Prostate gland (tissue), 2 donors: ENCODE measurements at regions not wholly inside any gene's neighbourhood (a gene's known extent, or its start where the extent isn't known, plus 50 kb on each side); places are given as distances from the start of the nearest gene placed in this dataset.

Experiments used
- POLR2A ChIP-seq: fragments of 450-650 bp; IDR thresholded peaks from one replicate; pipeline ENCODE4 v1.6.1; 2016; ENCODE audit warnings: antibody characterized with exemption, mild to moderate bottlenecking
- POLR2AphosphoS5 ChIP-seq: sonication (generic); formaldehyde crosslinking; IDR thresholded peaks from one replicate; pipeline ENCODE4 v1.6.1; 2017; ENCODE audit warnings: antibody characterized with exemption
- TF ChIP-seq, protein P1 (sequence below), 4 experiments: fragments of 200-600 bp in 2 of 4; fragments of 450-650 bp in 2 of 4; sonication (generic) in 2 of 4; IDR thresholded peaks; 1 replicate in 3 of 4; 2 replicates in 1 of 4; pipeline ENCODE4 v1.5.1; 2016 to 2019; ENCODE audit warnings: antibody characterized with exemption in 4 of 4, mild to moderate bottlenecking in 2 of 4, moderate library complexity in 2 of 4

- TF ChIP-seq, protein P1, sequence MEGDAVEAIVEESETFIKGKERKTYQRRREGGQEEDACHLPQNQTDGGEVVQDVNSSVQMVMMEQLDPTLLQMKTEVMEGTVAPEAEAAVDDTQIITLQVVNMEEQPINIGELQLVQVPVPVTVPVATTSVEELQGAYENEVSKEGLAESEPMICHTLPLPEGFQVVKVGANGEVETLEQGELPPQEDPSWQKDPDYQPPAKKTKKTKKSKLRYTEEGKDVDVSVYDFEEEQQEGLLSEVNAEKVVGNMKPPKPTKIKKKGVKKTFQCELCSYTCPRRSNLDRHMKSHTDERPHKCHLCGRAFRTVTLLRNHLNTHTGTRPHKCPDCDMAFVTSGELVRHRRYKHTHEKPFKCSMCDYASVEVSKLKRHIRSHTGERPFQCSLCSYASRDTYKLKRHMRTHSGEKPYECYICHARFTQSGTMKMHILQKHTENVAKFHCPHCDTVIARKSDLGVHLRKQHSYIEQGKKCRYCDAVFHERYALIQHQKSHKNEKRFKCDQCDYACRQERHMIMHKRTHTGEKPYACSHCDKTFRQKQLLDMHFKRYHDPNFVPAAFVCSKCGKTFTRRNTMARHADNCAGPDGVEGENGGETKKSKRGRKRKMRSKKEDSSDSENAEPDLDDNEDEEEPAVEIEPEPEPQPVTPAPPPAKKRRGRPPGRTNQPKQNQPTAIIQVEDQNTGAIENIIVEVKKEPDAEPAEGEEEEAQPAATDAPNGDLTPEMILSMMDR (IDR thresholded peaks at IDR 0.05), result no peak
- TF ChIP-seq POLR2A (no peak), POLR2AphosphoS5 (no peak)
These were observed 392.9 kb upstream of the SALL1 start for GRCh38 chr16:51543971-51544370.
